K562 (cell line): ENCODE measurements at regions not wholly inside any gene's neighbourhood (a gene's known extent, or its start where the extent isn't known, plus 50 kb on each side); places are given as distances from the start of the nearest gene placed in this dataset.
"Not testable (repeated sequence)": the region's sequence is repeated elsewhere in the genome, so short reads cannot be mapped to it uniquely, and the experiment has no call there.

Experiments used
- ATF7 ChIP-seq: fragments of 450-650 bp; IDR thresholded peaks from 2 replicates; pipeline ENCODE4 v1.7.1; 2014; ENCODE audit warnings: mild to moderate bottlenecking, moderate library complexity
- CEBPB ChIP-seq: fragments of 450-650 bp; IDR thresholded peaks from 2 replicates; pipeline ENCODE4 v1.6.1; 2016; ENCODE audit warnings: missing genetic modification characterization, missing compliant biosample characterization
- EZH2 ChIP-seq: IDR thresholded peaks from 2 replicates; pipeline ENCODE4 v1.6.1; 2012; ENCODE audit warnings: low read depth, mild to moderate bottlenecking, inconsistent platforms, low read length, borderline replicate concordance
- NELFE ChIP-seq: IDR thresholded peaks from 2 replicates; pipeline ENCODE4 v1.6.1; 2011; ENCODE audit warnings: mild to moderate bottlenecking; ENCODE audit not compliant: insufficient read depth, insufficient read length
- THAP7 ChIP-seq: fragments of 250-450 bp; sonication (Bioruptor Pico); IDR thresholded peaks from 2 replicates; pipeline ENCODE4 v1.5.0; 2021
- TF ChIP-seq, protein P1 (sequence below), 3 experiments: IDR thresholded peaks in 2 of 3; conservative IDR thresholded peaks in 1 of 3; 2 replicates each; pipeline ENCODE4 v1.5.1; 2011 to 2012; ENCODE audit warnings: low read length in 3 of 3, mild to moderate bottlenecking in 3 of 3, control low read depth in 2 of 3, improper control_type of control experiment in 1 of 3, inconsistent platforms in 1 of 3, low read depth in 1 of 3, mixed read lengths in 1 of 3, moderate library complexity in 1 of 3; ENCODE audit not compliant: insufficient read depth in 2 of 3
- TF ChIP-seq, protein P2 (sequence below): fragments of 450-650 bp; formaldehyde crosslinking; IDR thresholded peaks from 2 replicates; pipeline ENCODE4 v1.4.0; 2022; ENCODE audit warnings: mild to moderate bottlenecking, moderate library complexity

- not testable (repeated sequence) for TF ChIP-seq EZH2; NELFE; CEBPB (tag); ATF7; THAP7
- TF ChIP-seq, protein P1, sequence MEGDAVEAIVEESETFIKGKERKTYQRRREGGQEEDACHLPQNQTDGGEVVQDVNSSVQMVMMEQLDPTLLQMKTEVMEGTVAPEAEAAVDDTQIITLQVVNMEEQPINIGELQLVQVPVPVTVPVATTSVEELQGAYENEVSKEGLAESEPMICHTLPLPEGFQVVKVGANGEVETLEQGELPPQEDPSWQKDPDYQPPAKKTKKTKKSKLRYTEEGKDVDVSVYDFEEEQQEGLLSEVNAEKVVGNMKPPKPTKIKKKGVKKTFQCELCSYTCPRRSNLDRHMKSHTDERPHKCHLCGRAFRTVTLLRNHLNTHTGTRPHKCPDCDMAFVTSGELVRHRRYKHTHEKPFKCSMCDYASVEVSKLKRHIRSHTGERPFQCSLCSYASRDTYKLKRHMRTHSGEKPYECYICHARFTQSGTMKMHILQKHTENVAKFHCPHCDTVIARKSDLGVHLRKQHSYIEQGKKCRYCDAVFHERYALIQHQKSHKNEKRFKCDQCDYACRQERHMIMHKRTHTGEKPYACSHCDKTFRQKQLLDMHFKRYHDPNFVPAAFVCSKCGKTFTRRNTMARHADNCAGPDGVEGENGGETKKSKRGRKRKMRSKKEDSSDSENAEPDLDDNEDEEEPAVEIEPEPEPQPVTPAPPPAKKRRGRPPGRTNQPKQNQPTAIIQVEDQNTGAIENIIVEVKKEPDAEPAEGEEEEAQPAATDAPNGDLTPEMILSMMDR (IDR thresholded peaks at IDR 0.05 in 2 of 3, conservative IDR thresholded peaks at IDR 0.05 in 1 of 3; ENCODE audit: insufficient read depth in 2 of 3, low read depth in 1 of 3, low read length in 3 of 3), result not testable (repeated sequence)
- TF ChIP-seq, protein P2, sequence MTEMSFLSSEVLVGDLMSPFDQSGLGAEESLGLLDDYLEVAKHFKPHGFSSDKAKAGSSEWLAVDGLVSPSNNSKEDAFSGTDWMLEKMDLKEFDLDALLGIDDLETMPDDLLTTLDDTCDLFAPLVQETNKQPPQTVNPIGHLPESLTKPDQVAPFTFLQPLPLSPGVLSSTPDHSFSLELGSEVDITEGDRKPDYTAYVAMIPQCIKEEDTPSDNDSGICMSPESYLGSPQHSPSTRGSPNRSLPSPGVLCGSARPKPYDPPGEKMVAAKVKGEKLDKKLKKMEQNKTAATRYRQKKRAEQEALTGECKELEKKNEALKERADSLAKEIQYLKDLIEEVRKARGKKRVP (CRISPR knock-in tag), result not testable (repeated sequence)
Observed at GRCh38 chr5:109551234-109551633, 138.5 kb upstream of the MAN2A1 start.
